Midbrain (tissue), 1 donor: ENCODE measurements at regions not wholly inside any gene's neighbourhood (a gene's known extent, or its start where the extent isn't known, plus 50 kb on each side); places are given as distances from the start of the nearest gene placed in this dataset.
"Not testable (repeated sequence)": the region's sequence is repeated elsewhere in the genome, so short reads cannot be mapped to it uniquely, and the experiment has no call there.

ENCODE experiments used
- DNase-seq: peaks from one replicate; lab custom pipeline; 2025; lab: John Stamatoyannopoulos, UW

GRCh38 chr7:121563177-121563576, 167.1 kb upstream of the FAM3C start:
- DNase-seq = no peak

- DNase-seq = no peak
Observed at GRCh38 chr7:121562259-121562658, 166.2 kb upstream of the FAM3C start.

- DNase-seq = no peak
Observed at GRCh38 chr7:121561717-121562116, 165.6 kb upstream of the FAM3C start.

- DNase-seq = no peak
Observed at GRCh38 chr7:121560267-121560990, 164.3 kb upstream of the FAM3C start.

GRCh38 chr7:121558288-121558687, 162.2 kb upstream of the FAM3C start:
- DNase-seq = no peak

- DNase-seq = no peak
Observed at GRCh38 chr7:121557034-121557892, 161.2 kb upstream of the FAM3C start.

DNA sequence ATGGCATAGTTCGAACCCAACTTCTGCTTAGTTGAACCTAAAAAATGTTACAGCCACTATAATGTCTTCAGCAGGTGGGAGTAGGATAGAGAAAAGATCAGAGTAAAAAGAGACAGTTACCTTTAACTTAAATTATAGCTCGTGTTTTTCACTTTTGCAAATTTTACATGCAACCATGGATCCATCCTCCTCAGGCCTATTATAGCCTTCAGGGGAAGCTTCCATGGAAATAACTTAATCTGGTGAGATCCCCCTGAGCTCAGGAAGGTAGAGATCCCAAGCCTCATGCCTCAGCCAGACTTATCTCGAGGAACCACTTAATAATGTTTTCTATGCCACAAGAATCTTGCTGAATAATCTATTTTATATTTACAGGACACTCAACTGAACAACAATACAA, 159.4 kb upstream of the FAM3C start:
- no peak for DNase-seq

DNA sequence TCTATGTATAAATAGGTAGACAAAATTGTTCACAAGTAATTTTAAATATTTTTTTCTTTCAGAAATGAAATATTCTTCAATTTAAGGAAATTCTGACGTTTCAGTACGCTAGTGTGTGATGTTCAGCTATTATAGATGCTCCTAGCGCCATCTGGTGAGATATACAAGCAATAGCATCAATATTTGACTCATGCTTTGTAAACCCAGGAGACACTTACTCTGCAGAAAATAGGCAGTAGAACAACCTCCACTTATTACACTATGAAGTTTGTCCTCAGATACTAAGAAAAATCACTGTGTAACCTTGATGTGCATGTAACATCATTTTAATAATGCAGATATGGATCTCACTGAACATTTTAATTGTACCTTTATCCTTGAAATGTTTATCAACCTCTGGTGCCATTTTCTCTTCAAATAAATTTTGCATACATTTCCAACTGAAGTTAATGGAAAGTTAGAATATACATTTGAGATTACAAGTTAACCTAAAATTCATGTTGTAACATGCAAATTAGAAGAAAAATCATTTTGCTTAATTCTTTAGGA, 151.5 kb upstream of the FAM3C start:
- DNase-seq = peak; percentile 61

- DNase-seq = no peak
Observed at GRCh38 chr7:121546632-121547543, 150.8 kb upstream of the FAM3C start.

- DNase-seq = no peak
Observed at GRCh38 chr7:121545418-121545817, 149.3 kb upstream of the FAM3C start.

- no peak for DNase-seq
Observed at GRCh38 chr7:121544726-121545125, 148.6 kb upstream of the FAM3C start.

GRCh38 chr7:121544238-121544637, 148.1 kb upstream of the FAM3C start:
- no peak for DNase-seq

DNA sequence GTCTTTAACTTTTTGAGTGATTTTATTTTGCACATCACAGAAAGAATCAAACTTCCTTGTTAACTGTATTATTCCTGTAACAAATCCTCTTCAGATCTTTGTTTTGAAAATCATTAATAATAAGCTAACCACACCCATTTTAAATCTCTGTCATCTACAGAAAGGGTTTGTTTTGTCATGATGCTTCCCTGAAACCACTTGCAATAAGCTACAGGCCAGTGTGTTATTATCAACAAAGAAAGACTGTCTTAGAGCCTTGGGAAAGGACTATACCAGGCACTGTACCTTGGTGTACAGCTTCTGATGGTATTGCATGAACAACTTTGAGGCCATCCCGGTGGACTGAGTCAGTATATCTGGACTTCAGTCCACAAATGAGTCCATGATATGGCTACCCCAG, 145.3 kb upstream of the FAM3C start:
- no peak for DNase-seq

DNA sequence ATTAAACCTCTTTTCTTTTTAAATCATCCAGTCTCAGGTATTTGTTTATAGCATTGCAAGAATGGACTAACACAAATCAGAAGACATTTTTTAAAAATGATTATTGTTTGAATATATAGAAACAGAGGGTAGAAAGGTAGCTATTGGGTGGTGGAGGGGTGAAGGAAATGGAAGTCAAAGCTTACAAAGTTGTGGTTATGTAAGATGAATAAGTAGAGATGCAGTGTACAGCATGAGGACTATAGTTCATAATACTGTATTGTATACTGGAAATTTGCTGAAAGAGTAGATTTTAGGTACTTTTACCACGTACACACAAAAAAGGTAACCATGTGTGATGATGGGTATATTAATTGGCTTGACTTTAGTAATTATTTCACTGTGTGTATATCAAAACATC, 144.0 kb upstream of the FAM3C start:
- no peak for DNase-seq

DNA sequence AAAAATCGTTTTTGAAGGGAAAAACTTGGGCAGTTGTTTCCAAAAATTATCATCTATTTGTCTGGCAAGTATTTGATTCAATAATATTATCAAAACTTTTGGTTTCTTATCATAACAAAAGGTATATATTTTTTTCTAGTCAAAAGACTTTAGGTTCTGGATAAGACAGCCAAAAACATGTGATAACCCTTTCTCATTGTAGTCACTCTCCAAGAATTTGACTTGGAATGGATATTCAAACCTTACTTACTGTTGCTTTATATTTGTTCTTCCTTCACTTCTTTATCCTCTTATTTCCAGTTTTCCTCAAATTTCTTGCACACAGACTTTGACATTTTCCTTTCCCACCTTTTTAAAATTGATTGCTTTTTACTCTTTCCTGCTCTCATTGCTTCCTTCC, 140.9 kb upstream of the FAM3C start:
- DNase-seq = no peak

DNA sequence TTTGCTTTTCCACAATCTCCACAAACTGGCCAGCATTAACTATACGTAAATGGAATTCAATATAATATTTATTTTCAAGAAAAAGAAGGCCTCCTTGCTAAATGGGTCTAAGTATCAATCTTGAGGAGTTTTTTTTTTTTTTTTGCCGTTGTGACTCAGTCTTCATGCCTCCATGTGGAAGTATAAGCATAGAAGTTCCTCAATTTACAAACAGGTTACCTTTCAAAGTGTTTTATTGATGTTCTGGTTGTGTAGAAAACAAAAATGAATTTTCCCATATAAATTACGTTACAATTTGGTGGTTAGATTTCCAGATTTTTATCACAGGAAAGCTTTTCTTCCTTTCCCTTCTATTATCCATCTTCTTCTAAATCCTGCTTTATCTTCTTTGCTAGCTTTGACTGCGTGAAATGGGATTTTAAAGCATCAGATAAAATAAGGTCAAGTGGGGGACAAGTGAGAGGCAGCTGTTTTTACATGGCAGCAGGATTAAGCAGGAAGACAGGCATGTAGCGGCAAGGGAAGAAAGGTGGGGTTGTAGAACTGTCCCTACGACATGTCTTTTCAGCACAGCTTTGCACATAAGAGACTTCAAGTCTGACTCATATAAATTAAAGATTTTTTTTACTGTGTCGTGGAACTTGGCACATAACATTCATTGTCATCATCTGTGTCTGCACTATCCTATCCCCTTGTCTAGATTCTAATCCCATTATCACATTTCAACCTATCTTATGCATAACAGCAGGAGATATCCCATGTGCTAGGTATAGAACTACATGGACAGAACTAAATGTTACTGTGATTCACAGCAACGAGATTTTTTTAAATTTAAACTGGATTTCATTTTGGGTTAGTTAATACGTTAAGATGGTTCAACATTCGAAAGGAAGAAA, 135.3 kb upstream of the FAM3C start:
- DNase-seq = no peak

DNA sequence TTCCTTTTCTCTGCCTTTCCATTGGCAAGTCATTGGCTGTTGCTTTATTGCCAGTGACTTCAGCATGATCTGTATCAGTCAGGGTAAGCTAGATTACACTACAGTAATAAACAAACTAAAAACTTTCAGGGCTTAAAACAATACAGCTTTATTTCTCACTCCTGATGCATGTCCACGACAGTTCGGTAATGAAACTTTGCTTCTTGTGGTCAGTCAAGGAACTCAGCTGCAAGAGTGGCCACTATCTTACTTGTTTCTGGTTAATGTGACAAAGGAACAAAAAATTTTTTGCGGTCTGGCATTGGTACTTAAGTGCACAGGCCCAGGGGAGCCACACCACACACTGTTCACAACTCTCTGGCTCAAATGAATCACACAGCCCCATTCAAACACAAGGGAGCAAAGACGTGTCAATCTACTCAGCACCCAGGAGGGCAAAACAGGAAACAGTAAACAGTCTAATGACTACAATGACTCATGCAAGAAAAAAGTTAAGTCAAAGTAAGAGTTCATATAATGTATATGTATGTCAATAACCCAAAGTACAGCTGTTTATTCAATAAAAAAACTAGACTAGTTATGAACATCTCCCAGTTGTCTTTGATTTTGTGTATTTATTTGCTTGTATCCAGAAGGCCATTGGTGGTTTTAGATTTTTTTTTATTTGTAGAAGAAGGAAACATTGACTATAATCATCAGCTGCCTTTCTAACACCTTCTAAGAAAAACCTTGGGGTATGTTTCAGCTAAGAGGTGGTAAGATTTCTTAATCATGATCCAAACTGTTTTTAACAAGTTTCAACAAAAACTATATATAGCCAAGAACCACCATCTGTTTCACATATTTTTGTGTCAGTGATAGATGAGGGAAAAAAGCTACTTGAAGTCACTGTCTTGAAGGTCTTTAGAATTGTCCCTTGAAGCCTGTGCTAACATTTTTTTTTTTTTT, 134.4 kb upstream of the FAM3C start:
- no peak for DNase-seq

- no peak for DNase-seq
Observed at GRCh38 chr7:121529003-121529402, 132.9 kb upstream of the FAM3C start.

- DNase-seq = not testable (repeated sequence)
Observed at GRCh38 chr7:121526210-121526609, 130.1 kb upstream of the FAM3C start.
